Inflammatory macrophage (primary cell): ENCODE measurements at regions not wholly inside any gene's neighbourhood (a gene's known extent, or its start where the extent isn't known, plus 50 kb on each side); places are given as distances from the start of the nearest gene placed in this dataset.

Experiments used
- DNase-seq, 2 donors: peaks; one replicate each; pipeline ENCODE4 v3.0.0-alpha.2; 2020 to 2022

GRCh38 chr3:193754719-193755118 is 161.7 kb downstream of the OPA1 start:
- DNase-seq: no peak

GRCh38 chr3:193756536-193756935 is 163.5 kb downstream of the OPA1 start:
- no peak for DNase-seq

- DNase-seq: no peak
These were observed 164.4 kb downstream of the OPA1 start for GRCh38 chr3:193757457-193757856.

- no peak for DNase-seq
These were observed 169.0 kb downstream of the OPA1 start for GRCh38 chr3:193761969-193762368.

- no peak for DNase-seq
These were observed 169.6 kb downstream of the OPA1 start for GRCh38 chr3:193762657-193763056.

GRCh38 chr3:193764959-193765358 is 172.0 kb downstream of the OPA1 start:
- DNase-seq: no peak

- no peak for DNase-seq
These were observed 174.5 kb downstream of the OPA1 start for GRCh38 chr3:193767353-193768069.

GRCh38 chr3:193768070-193768394 is 175.0 kb downstream of the OPA1 start:
- no peak for DNase-seq

- no peak for DNase-seq
These were observed 176.4 kb downstream of the OPA1 start for GRCh38 chr3:193769437-193769836.

GRCh38 chr3:193771011-193771652 is 178.1 kb downstream of the OPA1 start:
- no peak for DNase-seq

GRCh38 chr3:193771653-193772421 is 178.8 kb downstream of the OPA1 start:
- no peak for DNase-seq

- no peak for DNase-seq
These were observed 179.4 kb downstream of the OPA1 start for GRCh38 chr3:193772422-193772763.

- DNase-seq: no peak
These were observed 180.5 kb downstream of the OPA1 start for GRCh38 chr3:193773266-193774220.

GRCh38 chr3:193774272-193774915 is 181.4 kb downstream of the OPA1 start:
- DNase-seq: no peak

GRCh38 chr3:193774916-193775285 is 181.9 kb downstream of the OPA1 start:
- no peak for DNase-seq

- no peak for DNase-seq
These were observed 182.5 kb downstream of the OPA1 start for GRCh38 chr3:193775421-193776077.

- no peak for DNase-seq
These were observed 183.8 kb downstream of the OPA1 start for GRCh38 chr3:193776626-193777358.

- DNase-seq: no peak
These were observed 184.5 kb downstream of the OPA1 start for GRCh38 chr3:193777524-193777923.

- no peak for DNase-seq
These were observed 185.7 kb downstream of the OPA1 start for GRCh38 chr3:193778676-193779075.

- DNase-seq: no peak
These were observed 186.9 kb downstream of the OPA1 start for GRCh38 chr3:193779933-193780332.

- DNase-seq: no peak
These were observed 187.4 kb downstream of the OPA1 start for GRCh38 chr3:193780397-193780796.
